ENCODE measurements at regions not wholly inside any gene's neighbourhood (a gene's known extent, or its start where the extent isn't known, plus 50 kb on each side); places are given as distances from the start of the nearest gene placed in this dataset.

- no peak for TF ChIP-seq CTCF (IDR thresholded peaks at IDR 0.05; ENCODE audit: low read depth, low read length)
- Histone ChIP-seq H3K27ac (ENCODE audit: low read depth, low read length) (peak overlapping the region; percentile 63), H3K27me3 (ENCODE audit: control insufficient read depth, insufficient read depth, low read length) (no peaks in the 10 kb centered on the region), H3K4me3 (ENCODE audit: low read depth, low read length) (no peak overlapping the region), H3K9me3 (ENCODE audit: control insufficient read depth, insufficient read depth, low read length) (no peaks in the 10 kb centered on the region)
- peak; percentile 49 for DNase-seq (ENCODE audit: low read depth, low spot score)
- ChIA-PET POLR2A (no interaction called here), CTCF (no interaction called here)
Observed at GRCh38 chr13:107099661-107100060, 531.7 kb upstream of the ARGLU1 start.

GRCh38 chr13:107097916-107098315, 530.0 kb upstream of the ARGLU1 start:
- Histone ChIP-seq H3K9me3 (ENCODE audit: control insufficient read depth, insufficient read depth, low read length) (no peaks in the 10 kb centered on the region), H3K4me3 (ENCODE audit: low read depth, low read length) (no peak overlapping the region), H3K27ac (ENCODE audit: low read depth, low read length) (no peak overlapping the region), H3K27me3 (ENCODE audit: control insufficient read depth, insufficient read depth, low read length) (no peaks in the 10 kb centered on the region)
- DNase-seq (ENCODE audit: low read depth, low spot score), result no peak
- ChIA-PET CTCF (no interaction called here), POLR2A (no interaction called here)
- TF ChIP-seq CTCF (IDR thresholded peaks at IDR 0.05; ENCODE audit: low read depth, low read length), result no peak

- ChIA-PET POLR2A (no interaction called here), CTCF (no interaction called here)
- DNase-seq (ENCODE audit: low read depth, low spot score), result no peak
- Histone ChIP-seq H3K4me3 (ENCODE audit: low read depth, low read length) (no peak overlapping the region), H3K27ac (ENCODE audit: low read depth, low read length) (no peak overlapping the region), H3K9me3 (ENCODE audit: control insufficient read depth, insufficient read depth, low read length) (no peaks in the 10 kb centered on the region), H3K27me3 (ENCODE audit: control insufficient read depth, insufficient read depth, low read length) (no peaks in the 10 kb centered on the region)
- TF ChIP-seq CTCF (IDR thresholded peaks at IDR 0.05; ENCODE audit: low read depth, low read length), result no peak
Observed at GRCh38 chr13:107095876-107096275, 527.9 kb upstream of the ARGLU1 start.

- Histone ChIP-seq H3K4me3 (ENCODE audit: low read depth, low read length) (no peak overlapping the region), H3K9me3 (ENCODE audit: control insufficient read depth, insufficient read depth, low read length) (no peaks in the 10 kb centered on the region), H3K27me3 (ENCODE audit: control insufficient read depth, insufficient read depth, low read length) (no peaks in the 10 kb centered on the region), H3K27ac (ENCODE audit: low read depth, low read length) (no peak overlapping the region)
- DNase-seq (ENCODE audit: low read depth, low spot score), result no peak
- TF ChIP-seq CTCF (IDR thresholded peaks at IDR 0.05; ENCODE audit: low read depth, low read length), result no peak
- POLR2A ChIA-PET, result interaction anchor here (0.6 kb wide), 1 partner anchor 25 kb away, joined by 3 read pairs; no protein-coding TSS in a partner anchor
- CTCF ChIA-PET, result no interaction called here
Observed at GRCh38 chr13:107091861-107092260, 523.9 kb upstream of the ARGLU1 start.

- TF ChIP-seq CTCF (IDR thresholded peaks at IDR 0.05; ENCODE audit: low read depth, low read length), result no peak
- DNase-seq (ENCODE audit: low read depth, low spot score), result no peak
- ChIA-PET CTCF (no interaction called here), POLR2A (interaction anchor here (0.6 kb wide), 1 partner anchor 25 kb away, joined by 3 read pairs; no protein-coding TSS in a partner anchor)
- Histone ChIP-seq H3K27ac (ENCODE audit: low read depth, low read length) (no peak overlapping the region), H3K27me3 (ENCODE audit: control insufficient read depth, insufficient read depth, low read length) (no peaks in the 10 kb centered on the region), H3K4me3 (ENCODE audit: low read depth, low read length) (no peak overlapping the region), H3K9me3 (ENCODE audit: control insufficient read depth, insufficient read depth, low read length) (no peaks in the 10 kb centered on the region)
Observed at GRCh38 chr13:107091428-107091827, 523.5 kb upstream of the ARGLU1 start.
